AG09309 (cell line): ENCODE measurements at regions not wholly inside any gene's neighbourhood (a gene's known extent, or its start where the extent isn't known, plus 50 kb on each side); places are given as distances from the start of the nearest gene placed in this dataset.

Experiments used
- DNase-seq: peaks from one replicate; pipeline ENCODE4 v3.0.0-alpha.2; 2010; ENCODE audit warnings: low read depth
- H3K4me3 ChIP-seq: 2 replicates; pipeline ENCODE4 v1.5.1; 2011; ENCODE audit warnings: mild to moderate bottlenecking, low read depth, low read length, moderate library complexity; ENCODE audit not compliant: control insufficient read depth
- TF ChIP-seq, protein P1 (sequence below): IDR thresholded peaks from 2 replicates; pipeline ENCODE4 v1.5.1; 2011; ENCODE audit warnings: mild to moderate bottlenecking, low read depth, low read length, inconsistent platforms; ENCODE audit not compliant: insufficient read depth, control insufficient read depth; ENCODE audit errors: missing control alignments

DNA sequence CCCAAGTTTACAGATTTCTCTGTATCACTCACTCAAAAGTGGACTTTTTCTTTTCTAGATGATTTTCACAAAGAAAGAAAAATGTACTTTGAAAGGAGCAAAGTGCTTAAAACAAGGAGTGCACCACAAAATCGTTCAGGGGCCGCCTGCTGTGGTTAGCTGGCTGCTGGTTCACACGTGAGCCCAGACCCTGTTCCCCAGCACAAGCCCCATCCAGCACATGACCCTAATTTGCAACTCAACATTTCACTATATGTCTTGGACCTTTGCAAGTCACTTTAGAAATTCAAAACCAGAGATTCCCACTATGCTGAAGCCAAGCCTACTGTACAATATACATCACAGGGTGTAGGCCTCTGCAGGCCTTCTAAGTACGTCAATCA, 95.5 kb upstream of the NHSL1 start:
- no peak for DNase-seq
- no peak overlapping the region for H3K4me3 ChIP-seq

DNA sequence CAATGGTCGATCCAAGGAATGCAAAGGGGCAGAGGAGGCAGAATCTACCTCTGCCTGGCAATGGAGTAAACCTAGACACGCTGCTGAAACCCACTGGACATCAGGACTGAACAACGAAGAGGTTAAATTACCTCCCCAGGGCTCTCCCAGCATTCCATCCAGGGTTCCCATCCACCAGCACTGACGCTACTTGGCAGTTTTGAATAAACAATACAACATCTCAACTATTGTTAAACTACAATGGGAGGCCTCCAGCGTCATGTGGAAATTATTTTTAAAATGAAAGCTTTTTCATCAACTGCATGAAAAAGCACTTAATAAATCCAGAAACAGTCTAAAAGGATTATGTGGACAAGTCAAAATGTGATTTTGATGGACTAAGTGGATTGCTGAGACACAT, 96.8 kb upstream of the NHSL1 start:
- TF ChIP-seq, protein P1, sequence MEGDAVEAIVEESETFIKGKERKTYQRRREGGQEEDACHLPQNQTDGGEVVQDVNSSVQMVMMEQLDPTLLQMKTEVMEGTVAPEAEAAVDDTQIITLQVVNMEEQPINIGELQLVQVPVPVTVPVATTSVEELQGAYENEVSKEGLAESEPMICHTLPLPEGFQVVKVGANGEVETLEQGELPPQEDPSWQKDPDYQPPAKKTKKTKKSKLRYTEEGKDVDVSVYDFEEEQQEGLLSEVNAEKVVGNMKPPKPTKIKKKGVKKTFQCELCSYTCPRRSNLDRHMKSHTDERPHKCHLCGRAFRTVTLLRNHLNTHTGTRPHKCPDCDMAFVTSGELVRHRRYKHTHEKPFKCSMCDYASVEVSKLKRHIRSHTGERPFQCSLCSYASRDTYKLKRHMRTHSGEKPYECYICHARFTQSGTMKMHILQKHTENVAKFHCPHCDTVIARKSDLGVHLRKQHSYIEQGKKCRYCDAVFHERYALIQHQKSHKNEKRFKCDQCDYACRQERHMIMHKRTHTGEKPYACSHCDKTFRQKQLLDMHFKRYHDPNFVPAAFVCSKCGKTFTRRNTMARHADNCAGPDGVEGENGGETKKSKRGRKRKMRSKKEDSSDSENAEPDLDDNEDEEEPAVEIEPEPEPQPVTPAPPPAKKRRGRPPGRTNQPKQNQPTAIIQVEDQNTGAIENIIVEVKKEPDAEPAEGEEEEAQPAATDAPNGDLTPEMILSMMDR, result no peak
- H3K4me3 ChIP-seq, result no peak overlapping the region
- no peak for DNase-seq

More for the DNA sequence above, 95.5 kb upstream of the NHSL1 start:
- TF ChIP-seq, protein P1, result no peak

DNA sequence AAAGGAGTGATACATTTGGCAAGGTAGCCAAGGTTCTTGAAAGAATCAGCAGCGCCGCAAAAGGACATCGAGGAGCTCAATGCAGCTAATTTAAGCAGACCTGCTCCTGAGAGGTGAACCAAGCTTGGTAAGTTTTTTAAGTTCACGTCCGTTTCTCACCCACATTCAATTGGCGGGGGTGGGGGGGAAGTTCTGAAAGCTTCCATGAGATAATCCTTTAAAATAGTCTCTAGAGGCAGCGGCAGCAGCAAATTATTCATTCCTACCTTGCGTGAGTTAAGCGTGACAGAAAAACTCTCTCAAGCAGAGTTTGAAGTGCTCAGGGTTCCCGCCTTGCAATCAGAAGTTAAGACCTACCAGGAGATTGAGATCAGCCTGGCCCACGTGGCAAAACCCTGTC, 97.3 kb upstream of the NHSL1 start:
- H3K4me3 ChIP-seq, result peak overlapping the region; percentile 22
- TF ChIP-seq, protein P1, result no peak
- DNase-seq, result no peak

GRCh38 chr6:138597336-138597735, 98.0 kb upstream of the NHSL1 start:
- peak; percentile 34 for DNase-seq
- TF ChIP-seq, protein P1, result no peak
- H3K4me3 ChIP-seq, result no peak overlapping the region; the same call in 1 of the 2 replicates

DNA sequence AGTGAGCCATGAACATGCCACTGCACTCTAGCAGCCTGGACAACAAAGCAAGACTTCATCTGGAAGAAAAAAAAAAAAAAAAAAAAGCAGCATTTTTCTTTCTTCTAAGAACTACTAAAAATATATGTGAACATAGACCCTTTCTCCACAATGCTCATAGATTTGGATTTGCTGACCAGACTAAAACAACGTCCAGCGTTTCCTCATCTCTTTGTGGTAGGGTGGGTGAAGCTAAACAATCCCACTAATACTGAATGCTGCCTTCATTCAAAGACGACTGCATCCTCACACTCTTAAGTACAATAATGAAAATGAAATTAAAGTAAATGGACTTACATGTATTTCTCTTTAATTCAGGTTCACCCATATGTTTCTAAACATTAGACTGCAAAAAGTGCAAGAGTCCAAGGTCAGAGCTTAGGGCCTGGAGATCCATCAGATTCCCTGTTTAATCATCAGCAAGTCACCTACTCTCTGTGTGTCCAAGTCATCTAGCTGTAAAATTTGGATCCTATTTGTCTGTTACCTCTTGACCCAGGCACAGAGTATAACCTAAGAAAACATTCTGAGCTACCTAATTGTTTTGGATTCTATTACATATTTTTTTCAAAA, 99.4 kb upstream of the NHSL1 start:
- no peak for DNase-seq
- TF ChIP-seq, protein P1, result no peak
- H3K4me3 ChIP-seq, result no peak overlapping the region

DNA sequence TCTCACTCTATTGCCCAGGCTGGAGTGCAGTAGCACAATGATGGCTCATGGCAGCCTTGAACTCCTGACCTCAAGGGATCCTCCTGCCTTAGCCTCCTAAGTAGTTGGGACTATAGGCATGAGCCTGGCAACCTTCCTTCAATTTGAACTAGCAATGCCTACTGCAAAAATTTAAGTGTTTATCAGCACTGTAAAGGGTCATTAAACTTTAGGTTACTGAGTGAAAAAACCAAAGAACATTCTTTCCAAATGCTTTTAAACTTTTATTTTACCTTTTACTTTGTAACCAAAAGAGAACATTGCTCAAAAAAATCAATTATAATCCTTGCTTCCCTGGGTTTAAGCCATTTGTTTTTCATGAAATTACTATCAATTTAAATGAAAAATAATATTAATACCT, 101.0 kb upstream of the NHSL1 start:
- TF ChIP-seq, protein P1, result no peak
- no peak for DNase-seq
- H3K4me3 ChIP-seq, result no peak overlapping the region
